Naive thymus-derived CD8-positive, alpha-beta T cell (primary cell): ENCODE measurements at regions not wholly inside any gene's neighbourhood (a gene's known extent, or its start where the extent isn't known, plus 50 kb on each side); places are given as distances from the start of the nearest gene placed in this dataset.

ENCODE experiments used
- ATAC-seq, 2 donors: fragments of 150-1000 bp; cut with Tn5 transposase in 1 of 2; sonication (Bioruptor Pico), chemical (Tn5 transposase) in 1 of 2; 1 replicate in 1 of 2; 2 replicates in 1 of 2; pipeline ENCODE4 v1.10.0; 2021; ENCODE audit warnings: mild to moderate bottlenecking in 2 of 2, moderate library complexity in 2 of 2
- POLR2A ChIA-PET: fragments of 350-600 bp; sonication (Branson Sonifier 250); formaldehyde crosslinking; loops from one replicate; lab custom pipeline; 2021; ENCODE audit warnings: antibody characterized with exemption; lab: Charles Lee
- DNase-seq, 10 donors: peaks; one replicate each; pipeline versions ENCODE4 v3.0.0 to v3.0.0-alpha.2; 2020 to 2022
- H3K27ac Mint-ChIP-seq, 10 donors: one replicate each; pipeline ENCODE4 v1.8.0; 2020 to 2022; ENCODE audit warnings: mild to moderate bottlenecking in 10 of 10, mixed read lengths in 10 of 10, moderate library complexity in 4 of 10, inconsistent platforms in 1 of 10
- H3K27me3 Mint-ChIP-seq, 5 donors: one replicate each; pipeline ENCODE4 v1.8.0; 2021 to 2022; ENCODE audit warnings: mixed read lengths in 5 of 5
- H3K36me3 Mint-ChIP-seq, 3 donors: one replicate each; pipeline ENCODE4 v1.8.0; 2020 to 2022; ENCODE audit warnings: mixed read lengths in 3 of 3, mild to moderate bottlenecking in 2 of 3, inconsistent platforms in 1 of 3
- H3K4me1 Mint-ChIP-seq, 4 donors: one replicate each; pipeline ENCODE4 v1.8.0; 2021 to 2022; ENCODE audit warnings: mixed read lengths in 4 of 4
- H3K4me3 Mint-ChIP-seq, 10 donors: one replicate each; pipeline ENCODE4 v1.8.0; 2020 to 2022; ENCODE audit warnings: mild to moderate bottlenecking in 10 of 10, mixed read lengths in 10 of 10, moderate library complexity in 6 of 10, inconsistent platforms in 1 of 10
- H3K9me3 Mint-ChIP-seq, 9 donors: one replicate each; pipeline ENCODE4 v1.8.0; 2020 to 2022; ENCODE audit warnings: mixed read lengths in 9 of 9, mild to moderate bottlenecking in 3 of 9, inconsistent platforms in 1 of 9, moderate library complexity in 1 of 9

DNA sequence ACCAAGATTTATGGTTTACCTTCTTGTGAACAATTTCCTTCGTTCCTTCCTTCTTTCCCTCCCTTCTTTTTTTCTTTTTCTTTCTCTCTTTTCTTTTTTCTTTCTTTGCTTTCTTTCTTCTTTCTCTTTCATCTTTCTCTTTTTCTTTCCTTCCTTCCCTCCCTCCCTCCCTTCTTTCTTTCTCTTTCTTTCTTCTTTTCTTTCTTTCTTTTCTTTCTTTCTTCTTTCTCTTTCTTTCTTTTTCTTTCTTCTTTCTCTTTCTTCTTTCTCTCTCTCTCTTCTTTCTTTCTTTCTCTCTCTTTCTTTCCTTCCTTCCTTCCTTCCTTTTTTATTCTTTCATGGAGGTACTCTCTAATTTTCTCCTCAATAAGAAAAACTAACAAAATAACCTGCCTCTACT is 462.1 kb upstream of the ATP2B1 start:
- H3K9me3 Mint-ChIP-seq, result no peaks in the 10 kb centered on the region
- no peak for ATAC-seq
- no peaks in the 10 kb centered on the region for H3K4me1 Mint-ChIP-seq
- no peaks in the 10 kb centered on the region for H3K36me3 Mint-ChIP-seq
- peak overlapping the region in 1 of 10 donors; percentile 54 for H3K27ac Mint-ChIP-seq
- DNase-seq, result no peak
- POLR2A ChIA-PET, result no interaction called here
- H3K27me3 Mint-ChIP-seq, result peaks cover 0 to 4% (median 0%) of the 10 kb centered on the region in 5 donors
- H3K4me3 Mint-ChIP-seq, result no peak overlapping the region

DNA sequence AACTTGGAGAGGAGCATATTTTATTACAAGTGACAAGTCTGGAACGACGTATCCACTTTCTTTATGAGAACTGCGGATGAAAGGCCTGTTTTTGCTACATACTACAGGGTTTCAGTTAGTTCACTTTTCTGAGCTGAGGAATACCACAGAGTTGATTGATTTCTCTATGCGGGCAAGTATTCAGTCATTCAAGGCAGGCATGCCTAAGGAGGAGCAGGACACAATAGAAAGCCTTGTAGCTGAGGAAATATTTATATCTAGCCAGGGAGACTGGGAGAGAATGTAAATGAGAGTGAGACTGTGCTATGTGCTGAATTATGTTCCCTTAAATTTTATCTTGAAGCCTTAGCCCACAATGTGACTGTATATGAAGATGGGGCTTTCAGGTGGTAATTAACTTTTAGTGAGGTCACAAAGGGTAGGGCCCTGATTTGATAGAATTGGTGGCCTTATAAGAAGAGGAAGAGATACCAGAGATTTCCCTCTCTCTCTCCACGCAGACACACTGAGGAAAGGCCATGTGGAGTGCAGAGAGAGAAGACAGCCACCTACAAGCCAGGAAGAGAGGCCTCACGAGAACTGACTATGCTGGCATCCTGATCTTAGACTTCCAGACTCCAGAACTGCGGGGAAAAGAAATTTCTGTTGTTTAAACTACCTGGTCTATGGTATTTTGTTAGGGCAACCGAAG is 459.0 kb upstream of the ATP2B1 start:
- DNase-seq (no peak), ATAC-seq (no peak)
- Mint-ChIP-seq H3K27me3 (peaks cover 0 to 4% (median 0%) of the 10 kb centered on the region in 5 donors), H3K36me3 (no peaks in the 10 kb centered on the region), H3K9me3 (no peaks in the 10 kb centered on the region), H3K27ac (no peak overlapping the region), H3K4me1 (no peaks in the 10 kb centered on the region), H3K4me3 (no peak overlapping the region)
- POLR2A ChIA-PET, result no interaction called here

DNA sequence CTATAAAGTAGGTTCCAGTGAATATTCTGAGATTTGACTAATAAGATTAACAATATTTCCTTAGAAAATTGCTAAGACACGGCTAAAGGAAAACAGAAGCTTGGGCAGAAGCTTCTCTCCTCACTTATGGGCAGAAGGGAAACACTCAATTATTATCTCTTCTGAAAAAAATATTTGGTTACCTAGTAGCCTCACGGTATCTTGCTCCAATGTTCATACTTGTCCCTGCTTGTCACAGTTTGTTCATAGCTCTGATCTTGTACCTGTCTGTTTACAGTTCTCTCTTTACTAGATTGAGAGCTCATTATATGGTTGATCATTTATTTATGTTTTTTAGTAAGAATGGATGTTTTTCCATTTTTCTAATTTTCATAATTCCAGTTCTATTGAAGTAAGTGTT is 458.0 kb upstream of the ATP2B1 start:
- H3K4me1 Mint-ChIP-seq, result no peaks in the 10 kb centered on the region
- no peaks in the 10 kb centered on the region for H3K9me3 Mint-ChIP-seq
- POLR2A ChIA-PET, result no interaction called here
- no peak for DNase-seq
- H3K36me3 Mint-ChIP-seq, result no peaks in the 10 kb centered on the region
- H3K4me3 Mint-ChIP-seq, result no peak overlapping the region
- H3K27ac Mint-ChIP-seq, result no peak overlapping the region
- H3K27me3 Mint-ChIP-seq, result peaks cover 0 to 4% (median 0%) of the 10 kb centered on the region in 5 donors
- ATAC-seq, result no peak

DNA sequence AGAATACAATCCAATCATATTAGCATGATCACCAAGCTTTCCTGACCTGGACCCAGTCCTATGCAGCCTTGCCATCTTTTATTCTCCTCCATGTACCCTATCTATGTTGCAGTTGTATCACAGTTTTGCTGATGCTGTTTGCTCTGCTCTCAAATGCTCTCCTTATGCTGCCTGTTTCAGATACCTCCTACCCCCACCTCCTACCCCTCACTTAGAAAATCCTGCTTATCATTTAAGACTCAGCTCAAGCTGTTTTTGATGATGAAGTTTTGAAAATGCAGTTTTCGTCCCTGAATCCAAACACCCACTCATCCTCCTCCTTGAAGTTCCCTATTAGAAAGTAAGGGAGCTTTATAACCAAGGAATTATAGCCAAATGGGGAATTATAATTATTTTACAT is 457.4 kb upstream of the ATP2B1 start:
- DNase-seq (no peak), ATAC-seq (no peak)
- no peaks in the 10 kb centered on the region for H3K4me1 Mint-ChIP-seq
- H3K4me3 Mint-ChIP-seq, result no peak overlapping the region
- H3K27ac Mint-ChIP-seq, result no peak overlapping the region
- peaks cover 0 to 4% (median 0%) of the 10 kb centered on the region in 5 donors for H3K27me3 Mint-ChIP-seq
- POLR2A ChIA-PET, result no interaction called here
- no peaks in the 10 kb centered on the region for H3K9me3 Mint-ChIP-seq
- no peaks in the 10 kb centered on the region for H3K36me3 Mint-ChIP-seq

DNA sequence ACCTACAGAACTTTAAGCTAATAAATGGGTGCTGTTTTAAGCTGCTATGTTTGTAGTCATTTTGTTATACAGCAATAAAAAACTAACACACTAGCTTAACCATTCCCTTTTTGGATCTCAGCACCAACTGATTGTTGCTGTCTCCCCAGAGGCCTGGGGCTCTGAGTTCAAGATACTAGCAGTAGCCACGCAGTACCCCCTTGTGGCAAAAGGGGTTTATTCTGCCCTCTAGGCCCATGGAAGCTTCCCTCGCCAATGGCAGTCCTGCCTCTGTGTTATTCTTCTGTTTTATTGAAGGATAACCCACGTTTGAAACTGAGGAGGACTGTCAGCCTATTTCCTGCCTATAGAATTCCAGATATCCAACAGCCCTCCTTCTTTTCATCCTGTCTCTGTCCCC is 455.3 kb upstream of the ATP2B1 start:
- H3K27me3 Mint-ChIP-seq, result peaks cover 0 to 4% (median 0%) of the 10 kb centered on the region in 5 donors
- POLR2A ChIA-PET, result interaction anchor here (0.6 kb wide), 1 partner anchor 8 kb away, joined by 3 read pairs; no protein-coding TSS in a partner anchor
- H3K4me3 Mint-ChIP-seq, result no peak overlapping the region
- no peaks in the 10 kb centered on the region for H3K4me1 Mint-ChIP-seq
- ATAC-seq, result no peak
- H3K9me3 Mint-ChIP-seq, result no peaks in the 10 kb centered on the region
- H3K36me3 Mint-ChIP-seq, result no peaks in the 10 kb centered on the region
- H3K27ac Mint-ChIP-seq, result no peak overlapping the region
- DNase-seq, result no peak

DNA sequence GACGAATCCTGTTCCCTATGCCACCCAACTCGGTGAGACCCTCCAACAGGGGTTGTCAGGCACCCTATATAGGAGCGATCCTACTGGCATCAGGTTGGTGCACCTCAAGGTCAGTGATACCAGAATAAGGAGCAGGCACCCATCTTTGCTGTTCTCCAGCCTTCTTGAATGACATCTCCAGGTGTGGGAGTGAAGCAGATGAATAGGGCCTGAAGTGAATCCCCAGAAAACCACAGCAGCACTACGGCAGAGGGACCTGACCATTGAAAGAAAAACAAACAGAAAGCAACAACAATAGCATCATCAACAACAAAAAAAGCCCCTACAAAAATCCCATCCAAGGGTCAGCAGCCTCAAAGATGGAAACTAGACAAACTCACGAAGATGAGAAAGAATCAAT is 445.2 kb upstream of the ATP2B1 start:
- no peak for DNase-seq
- Mint-ChIP-seq H3K9me3 (no peaks in the 10 kb centered on the region), H3K27me3 (peaks cover 0 to 2% (median 0%) of the 10 kb centered on the region in 5 donors), H3K4me1 (peaks cover 0 to 9% (median 4%) of the 10 kb centered on the region in 4 donors), H3K36me3 (no peaks in the 10 kb centered on the region), H3K27ac (no peak overlapping the region), H3K4me3 (no peak overlapping the region)
- POLR2A ChIA-PET, result no interaction called here
- no peak for ATAC-seq

DNA sequence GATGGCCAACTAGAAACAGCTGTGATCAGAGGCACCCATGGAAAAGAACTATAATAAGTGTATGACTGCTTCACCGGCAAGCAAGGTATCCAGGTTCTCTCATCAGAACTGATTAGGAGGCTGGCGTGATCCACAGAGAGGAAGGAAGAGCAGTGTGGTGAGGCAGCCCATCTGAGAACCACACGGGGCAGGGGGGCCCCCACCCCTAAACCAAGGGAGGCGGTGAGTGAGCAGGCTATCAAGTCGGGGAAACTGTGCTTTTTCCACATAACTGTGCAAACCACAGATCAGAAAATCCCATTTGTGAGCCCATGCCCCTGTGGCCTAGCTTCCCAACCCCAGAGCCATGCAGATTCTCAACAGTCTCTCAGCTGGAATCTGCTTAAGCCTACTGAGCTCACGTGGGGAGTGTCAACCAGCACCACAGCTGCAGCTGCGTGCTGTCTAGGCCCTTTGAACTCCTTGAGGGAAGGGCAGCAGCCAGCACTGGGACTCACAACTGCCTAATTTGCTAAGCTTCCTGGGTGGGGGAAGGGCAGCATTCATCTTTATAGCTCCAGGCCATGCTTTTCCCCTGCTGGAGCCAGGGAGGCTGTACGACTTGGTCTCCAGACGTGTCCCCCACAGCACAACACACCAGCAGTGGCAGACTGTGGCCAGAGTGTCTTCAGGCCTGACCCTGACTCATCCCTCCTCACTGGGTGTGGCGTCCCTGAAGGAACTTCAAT is 444.4 kb upstream of the ATP2B1 start:
- Mint-ChIP-seq H3K27me3 (peaks cover 0 to 2% (median 0%) of the 10 kb centered on the region in 5 donors), H3K36me3 (no peaks in the 10 kb centered on the region), H3K4me3 (no peak overlapping the region), H3K9me3 (no peaks in the 10 kb centered on the region), H3K27ac (peak overlapping the region in 1 of 10 donors; percentile 73), H3K4me1 (peaks cover 0 to 9% (median 4%) of the 10 kb centered on the region in 4 donors)
- DNase-seq, result peak in 1 of 10 donors; percentile 2
- POLR2A ChIA-PET, result interaction anchor here (0.6 kb wide), 1 partner anchor 65 kb away, joined by 3 read pairs; no protein-coding TSS in a partner anchor
- no peak for ATAC-seq

DNA sequence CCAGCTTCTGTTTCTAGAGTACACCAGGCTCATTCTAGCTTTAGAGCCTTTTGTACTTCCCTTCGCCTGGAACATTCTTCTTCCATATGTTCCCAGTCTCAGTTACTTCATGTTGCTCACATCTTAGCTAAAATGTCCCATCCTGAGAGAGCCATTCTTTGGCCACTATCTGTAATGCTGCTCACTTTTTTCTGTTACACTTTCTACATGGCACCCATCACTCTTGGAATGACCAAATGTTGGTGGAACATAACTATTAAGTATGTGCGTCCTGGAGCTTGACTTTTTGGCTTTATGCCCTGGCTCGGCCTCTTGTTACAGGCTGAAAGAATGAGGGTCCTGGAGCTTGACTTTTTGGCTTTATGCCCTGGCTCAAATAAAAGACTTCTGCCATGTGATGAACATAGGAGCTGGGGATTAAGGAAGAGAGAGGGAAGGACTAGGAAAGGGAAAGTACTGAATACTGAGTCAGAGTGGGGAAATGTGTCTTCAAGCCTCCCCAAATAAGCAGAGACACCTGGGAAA is 442.9 kb upstream of the ATP2B1 start:
- Mint-ChIP-seq H3K4me3 (no peak overlapping the region), H3K4me1 (peaks cover 0 to 9% (median 4%) of the 10 kb centered on the region in 4 donors), H3K9me3 (peaks cover 0 to 7% (median 0%) of the 10 kb centered on the region in 9 donors), H3K27me3 (peaks cover 0 to 2% (median 0%) of the 10 kb centered on the region in 5 donors), H3K27ac (no peak overlapping the region), H3K36me3 (no peaks in the 10 kb centered on the region)
- DNase-seq (no peak), ATAC-seq (no peak)
- POLR2A ChIA-PET, result no interaction called here

DNA sequence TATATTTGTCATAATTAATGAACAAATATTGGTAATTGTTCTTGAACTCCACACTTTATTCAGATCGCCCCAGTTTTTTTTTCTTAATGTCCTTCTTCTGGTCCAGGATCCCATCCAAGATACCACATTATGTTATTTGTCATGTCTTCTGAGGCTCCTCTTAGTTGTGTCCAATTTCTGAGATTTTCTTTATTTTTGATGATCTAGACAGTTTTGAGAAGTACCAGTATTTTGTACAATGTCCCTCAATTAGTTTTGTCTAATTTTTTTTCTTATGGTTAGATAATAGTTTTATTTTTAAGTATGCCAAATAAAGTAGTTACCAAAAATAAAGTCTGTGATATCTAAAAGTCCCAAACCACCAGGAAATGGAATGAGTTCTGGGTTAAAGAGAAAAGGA is 440.8 kb upstream of the ATP2B1 start:
- ATAC-seq (no peak), DNase-seq (no peak)
- Mint-ChIP-seq H3K9me3 (peaks cover 0 to 8% (median 0%) of the 10 kb centered on the region in 9 donors), H3K27me3 (peaks cover 0 to 3% (median 0%) of the 10 kb centered on the region in 5 donors), H3K4me1 (peaks cover 0 to 9% (median 4%) of the 10 kb centered on the region in 4 donors), H3K27ac (no peak overlapping the region), H3K36me3 (no peaks in the 10 kb centered on the region), H3K4me3 (no peak overlapping the region)
- POLR2A ChIA-PET, result no interaction called here

DNA sequence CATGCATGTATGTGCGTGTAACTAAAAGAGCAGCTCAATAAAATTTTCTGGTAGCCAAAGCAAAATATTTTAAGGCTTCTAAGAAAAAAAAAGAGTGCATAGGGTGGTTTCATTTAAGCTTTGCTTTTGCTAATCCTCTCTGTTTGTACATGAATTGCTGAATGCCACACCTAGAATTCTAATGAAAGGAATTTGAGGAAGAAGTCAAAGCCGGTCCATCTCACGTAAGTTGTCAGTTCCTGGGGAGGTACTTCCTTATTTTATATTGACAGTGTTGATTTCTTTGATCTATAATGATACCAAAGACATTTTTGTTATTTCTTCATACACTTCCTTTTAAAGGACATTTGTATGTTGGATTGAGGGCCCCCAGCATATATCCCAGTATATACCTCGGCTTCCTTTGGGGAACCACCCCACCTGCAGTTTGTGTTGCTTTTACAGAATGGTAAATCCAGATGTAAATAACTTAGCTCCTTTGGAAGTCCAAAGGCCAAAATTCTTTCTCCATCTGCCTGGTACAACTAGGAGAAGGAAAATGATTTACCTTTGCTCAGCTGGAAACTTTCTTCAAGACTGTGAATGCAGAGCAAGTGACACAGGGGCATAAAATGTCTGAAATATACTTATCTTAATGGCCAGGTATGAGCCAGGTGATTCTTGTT is 420.9 kb upstream of the ATP2B1 start:
- H3K27ac Mint-ChIP-seq, result no peak overlapping the region
- H3K4me1 Mint-ChIP-seq, result no peaks in the 10 kb centered on the region
- ATAC-seq, result no peak
- no peak for DNase-seq
- no peak overlapping the region for H3K4me3 Mint-ChIP-seq
- H3K36me3 Mint-ChIP-seq, result no peaks in the 10 kb centered on the region
- POLR2A ChIA-PET, result no interaction called here
- no peaks in the 10 kb centered on the region for H3K9me3 Mint-ChIP-seq
- peaks cover 0 to 6% (median 0%) of the 10 kb centered on the region in 5 donors for H3K27me3 Mint-ChIP-seq

DNA sequence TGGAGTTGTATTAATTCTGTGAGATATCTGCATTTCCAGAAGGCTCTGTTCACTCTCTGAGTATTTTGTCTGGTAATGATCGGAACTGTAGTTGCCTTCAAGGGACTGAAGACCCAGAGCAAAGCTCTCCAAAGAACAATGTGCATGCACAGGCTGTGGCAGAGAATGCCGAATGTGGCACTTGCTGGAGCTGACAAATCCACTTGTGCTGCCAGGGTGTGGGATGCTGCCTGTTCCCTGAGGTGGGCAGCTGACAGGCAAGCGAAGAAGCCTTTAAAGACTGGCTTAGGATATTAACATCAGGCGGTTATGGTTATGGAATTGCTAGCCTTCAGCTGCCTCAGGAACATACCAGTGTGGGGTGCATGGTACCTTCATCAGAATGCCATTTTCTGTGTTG is 419.9 kb upstream of the ATP2B1 start:
- ATAC-seq, result no peak
- Mint-ChIP-seq H3K36me3 (no peaks in the 10 kb centered on the region), H3K4me1 (no peaks in the 10 kb centered on the region), H3K9me3 (peaks cover 0 to 1% (median 0%) of the 10 kb centered on the region in 9 donors), H3K27ac (no peak overlapping the region), H3K4me3 (no peak overlapping the region), H3K27me3 (peaks cover 0 to 6% (median 1%) of the 10 kb centered on the region in 5 donors)
- POLR2A ChIA-PET, result no interaction called here
- no peak for DNase-seq

DNA sequence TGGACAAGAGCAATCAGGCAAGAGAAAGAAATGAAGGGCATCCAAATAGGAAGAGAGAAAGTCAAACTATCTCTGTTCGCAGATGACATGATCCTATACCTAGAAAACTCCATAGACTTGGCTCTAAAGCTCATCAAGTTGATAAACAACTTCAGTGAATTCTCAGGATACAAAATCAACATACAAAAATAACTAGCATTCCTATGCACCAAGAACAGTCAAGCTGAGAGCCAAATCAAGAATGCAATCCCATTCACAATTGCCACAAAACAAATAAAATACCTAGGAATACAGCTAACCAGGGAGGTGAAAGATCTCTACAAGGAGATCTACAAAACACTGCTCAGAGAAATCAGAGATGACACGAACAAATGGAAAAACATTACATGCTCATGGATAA is 417.5 kb upstream of the ATP2B1 start:
- POLR2A ChIA-PET, result no interaction called here
- no peak overlapping the region for H3K27ac Mint-ChIP-seq
- H3K9me3 Mint-ChIP-seq, result peaks cover 0 to 10% (median 5%) of the 10 kb centered on the region in 9 donors
- peaks cover 0 to 5% (median 0%) of the 10 kb centered on the region in 3 donors for H3K36me3 Mint-ChIP-seq
- no peaks in the 10 kb centered on the region for H3K4me1 Mint-ChIP-seq
- no peak for DNase-seq
- H3K27me3 Mint-ChIP-seq, result peaks cover 0 to 6% (median 1%) of the 10 kb centered on the region in 5 donors
- no peak for ATAC-seq
- H3K4me3 Mint-ChIP-seq, result no peak overlapping the region

DNA sequence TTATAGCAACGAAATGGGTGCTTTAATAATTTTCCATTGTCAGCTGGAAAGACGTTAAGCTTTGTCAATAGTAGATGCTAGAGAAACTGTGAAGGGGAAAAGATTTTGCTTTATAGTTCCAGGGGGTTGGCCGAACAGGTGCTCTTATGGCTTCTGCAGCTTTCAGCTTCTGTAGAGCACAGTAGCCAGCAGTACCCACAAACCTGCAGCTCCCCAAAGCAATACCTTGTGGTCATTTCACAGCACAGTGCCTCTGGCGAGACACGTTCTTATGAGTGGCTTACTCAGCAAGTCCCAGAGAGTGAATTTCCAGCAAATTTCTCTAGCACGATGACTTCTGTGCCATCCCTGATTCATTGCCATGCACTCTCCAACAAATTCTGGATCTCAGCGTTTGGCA is 416.3 kb upstream of the ATP2B1 start:
- Mint-ChIP-seq H3K4me3 (no peak overlapping the region), H3K9me3 (peaks cover 9 to 23% (median 17%) of the 10 kb centered on the region in 9 donors), H3K27me3 (peaks cover 0 to 8% (median 1%) of the 10 kb centered on the region in 5 donors), H3K4me1 (no peaks in the 10 kb centered on the region), H3K36me3 (peaks cover 0 to 16% (median 9%) of the 10 kb centered on the region in 3 donors), H3K27ac (no peak overlapping the region)
- ATAC-seq (no peak), DNase-seq (no peak)
- POLR2A ChIA-PET, result no interaction called here
